PC-3 (cell line): ENCODE measurements at regions not wholly inside any gene's neighbourhood (a gene's known extent, or its start where the extent isn't known, plus 50 kb on each side); places are given as distances from the start of the nearest gene placed in this dataset.

Experiments
- ATAC-seq: fragments of 200-7000 bp; cut with Tn5 transposase; 2 replicates; pipeline ENCODE4 v1.9.1; 2020; ENCODE audit warnings: mild to moderate bottlenecking, moderate library complexity
- BruUV-seq: library from RNA; stranded (reverse); fragments of 400-500 nt; replicated peaks from 2 replicates; lab custom pipeline; 2021; lab: Mats Ljungman, UMichigan
- CTCF ChIA-PET: fragments of 300-600 bp; sonication (Branson Sonifier 250); formaldehyde crosslinking; loops from one replicate; lab custom pipeline; 2022; ENCODE audit warnings: antibody characterized with exemption; lab: Charles Lee
- POLR2A ChIA-PET: fragments of 300-600 bp; sonication (Branson Sonifier 250); formaldehyde crosslinking; loops from one replicate; lab custom pipeline; 2022; ENCODE audit warnings: antibody characterized with exemption; ENCODE audit not compliant: unreplicated experiment; lab: Charles Lee
- DNase-seq: peaks from one replicate; pipeline ENCODE4 v3.0.0-alpha.2; 2015
- H2AFZ ChIP-seq: fragments of 300-600 bp; sonication (generic); 2 replicates; pipeline ENCODE4 v1.6.0; 2016; ENCODE audit warnings: antibody characterized with exemption, low read length
- H3F3A ChIP-seq: fragments of 300-600 bp; sonication (generic); one replicate; pipeline ENCODE4 v1.6.0; 2017; ENCODE audit warnings: antibody characterized with exemption, low read length, control low read depth, mild to moderate bottlenecking; ENCODE audit not compliant: unreplicated experiment
- H3K27ac ChIP-seq: fragments of 300-600 bp; sonication (generic); 2 replicates; pipeline ENCODE4 v1.5.1; 2016; ENCODE audit warnings: mild to moderate bottlenecking, low read length
- H3K27me3 ChIP-seq: fragments of 300-600 bp; sonication (generic); 2 replicates; pipeline ENCODE4 v1.6.1; 2016; ENCODE audit warnings: low read length, mixed read lengths
- H3K36me3 ChIP-seq: fragments of 300-600 bp; sonication (generic); 2 replicates; pipeline ENCODE4 v1.6.1; 2016; ENCODE audit warnings: low read depth, mixed run types, low read length, mixed read lengths
- H3K4me1 ChIP-seq: fragments of 300-600 bp; sonication (generic); 2 replicates; pipeline ENCODE4 v1.5.1; 2016; ENCODE audit warnings: low read length; ENCODE audit not compliant: insufficient read depth
- H3K4me2 ChIP-seq: fragments of 300-600 bp; sonication (generic); 2 replicates; pipeline ENCODE4 v1.6.0; 2016; ENCODE audit warnings: low read length
- H3K4me3 ChIP-seq: fragments of 300-600 bp; sonication (generic); 2 replicates; pipeline ENCODE4 v1.5.1; 2016; ENCODE audit warnings: mild to moderate bottlenecking, low read length, mixed read lengths
- H3K79me2 ChIP-seq: fragments of 300-600 bp; sonication (generic); 2 replicates; pipeline ENCODE4 v1.6.1; 2017; ENCODE audit warnings: low read length, mixed read lengths
- H3K9ac ChIP-seq: fragments of 300-600 bp; sonication (generic); 2 replicates; pipeline ENCODE4 v1.6.0; 2016; ENCODE audit warnings: mild to moderate bottlenecking, low read length
- H3K9me2 ChIP-seq: fragments of 300-600 bp; sonication (generic); replicated peaks from 2 replicates; pipeline ENCODE4 v1.6.1; 2016; ENCODE audit warnings: mixed run types, low read length, mixed read lengths
- H3K9me3 ChIP-seq: fragments of 300-600 bp; sonication (generic); 2 replicates; pipeline ENCODE4 v1.6.1; 2016; ENCODE audit warnings: low read length, mixed read lengths
- H4K20me1 ChIP-seq: fragments of 300-600 bp; sonication (generic); 2 replicates; pipeline ENCODE4 v1.6.1; 2016; ENCODE audit warnings: low read length, mixed read lengths
- EZH2 ChIP-seq: fragments of 300-600 bp; sonication (generic); IDR thresholded peaks from one replicate; pipeline ENCODE4 v1.6.1; 2017; ENCODE audit warnings: antibody characterized with exemption, mild to moderate bottlenecking, low read length; ENCODE audit not compliant: unreplicated experiment
- EZH2phosphoT487 ChIP-seq: fragments of 300-600 bp; sonication (generic); IDR thresholded peaks from 2 replicates; pipeline ENCODE4 v1.6.1; 2018; ENCODE audit warnings: mild to moderate bottlenecking, antibody characterized with exemption, low read length, borderline replicate concordance
- intact Hi-C: fragments of 100-400 bp; cut with micrococcal nuclease; formaldehyde crosslinking; loops from 2 replicates; pipeline ENCODE4 v1.9.0; 2023
- TF ChIP-seq, protein P1 (sequence below): fragments of 300-600 bp; sonication (generic); conservative IDR thresholded peaks from 2 replicates; pipeline ENCODE4 v1.5.1; 2017; ENCODE audit warnings: antibody characterized with exemption, low read depth, mild to moderate bottlenecking, low read length

DNA sequence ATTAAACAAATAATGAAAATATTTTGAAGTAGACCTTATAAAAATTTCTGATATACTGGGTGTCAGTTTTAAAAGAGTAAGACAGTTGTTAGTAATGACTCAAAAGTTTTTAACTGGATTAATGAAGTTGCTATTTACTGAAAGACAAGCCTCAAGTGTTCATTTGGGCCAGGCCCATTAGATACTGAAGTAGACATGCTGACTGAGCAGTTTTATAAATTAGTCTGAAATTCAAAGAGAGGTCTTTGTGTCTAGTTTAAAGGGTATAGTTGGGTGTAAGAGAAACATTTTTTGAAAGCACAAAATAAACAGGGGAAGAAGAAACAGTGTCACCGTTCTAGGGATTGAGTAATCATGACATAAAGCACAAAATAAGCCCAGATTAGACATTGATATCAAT, 1577.2 kb downstream of the AMY1C start:
- intact Hi-C loops, result no loop called here
- H2AFZ ChIP-seq, result no peak overlapping the region
- H4K20me1 ChIP-seq, result no peaks in the 10 kb centered on the region
- ATAC-seq (no peak), DNase-seq (no peak)
- ChIA-PET CTCF (no interaction called here), POLR2A (no interaction called here)
- H3K27me3 ChIP-seq, result no peaks in the 10 kb centered on the region
- TF ChIP-seq EZH2 (no peak), EZH2phosphoT487 (no peak)
- H3K36me3 ChIP-seq, result no peaks in the 10 kb centered on the region
- H3K79me2 ChIP-seq, result no peaks in the 10 kb centered on the region
- no peaks in the 10 kb centered on the region for H3F3A ChIP-seq
- no TSS peak for BruUV-seq
- no peak overlapping the region for H3K27ac ChIP-seq
- no peak overlapping the region for H3K4me2 ChIP-seq
- H3K9me2 ChIP-seq, result no peaks in the 10 kb centered on the region
- no peak overlapping the region for H3K9ac ChIP-seq
- no peaks in the 10 kb centered on the region for H3K4me1 ChIP-seq
- no peaks in the 10 kb centered on the region for H3K9me3 ChIP-seq
- H3K4me3 ChIP-seq, result no peak overlapping the region

DNA sequence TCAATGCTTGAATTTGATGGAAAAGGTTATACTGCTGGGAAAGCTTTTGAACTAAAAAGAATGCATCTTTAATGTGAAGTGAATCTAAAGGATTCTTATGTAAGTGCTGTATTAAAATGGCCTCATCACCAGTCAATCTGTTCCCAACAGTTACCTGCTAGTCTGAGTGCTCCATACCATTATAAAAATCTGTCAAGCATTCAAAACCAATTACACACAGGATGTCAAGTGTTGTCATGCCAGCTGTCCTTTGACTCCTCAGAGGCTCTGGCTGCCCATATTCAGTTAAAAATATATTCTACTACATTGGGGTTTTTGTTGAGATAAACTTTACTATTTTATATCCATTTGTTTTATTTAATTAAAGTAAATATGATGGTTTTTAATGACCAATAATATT, 1587.7 kb downstream of the AMY1C start:
- Histone ChIP-seq H4K20me1 (no peaks in the 10 kb centered on the region), H3K27me3 (no peaks in the 10 kb centered on the region), H3K9ac (no peak overlapping the region), H3K4me2 (no peak overlapping the region), H3K4me3 (no peak overlapping the region), H3K9me2 (no peaks in the 10 kb centered on the region), H3K27ac (no peak overlapping the region), H3K36me3 (no peaks in the 10 kb centered on the region), H2AFZ (no peak overlapping the region), H3K4me1 (no peaks in the 10 kb centered on the region), H3K79me2 (no peaks in the 10 kb centered on the region), H3F3A (no peaks in the 10 kb centered on the region), H3K9me3 (no peaks in the 10 kb centered on the region)
- no TSS peak for BruUV-seq
- intact Hi-C loops, result no loop called here
- ATAC-seq (no peak), DNase-seq (no peak)
- POLR2A ChIA-PET, result no interaction called here
- TF ChIP-seq, protein P1, sequence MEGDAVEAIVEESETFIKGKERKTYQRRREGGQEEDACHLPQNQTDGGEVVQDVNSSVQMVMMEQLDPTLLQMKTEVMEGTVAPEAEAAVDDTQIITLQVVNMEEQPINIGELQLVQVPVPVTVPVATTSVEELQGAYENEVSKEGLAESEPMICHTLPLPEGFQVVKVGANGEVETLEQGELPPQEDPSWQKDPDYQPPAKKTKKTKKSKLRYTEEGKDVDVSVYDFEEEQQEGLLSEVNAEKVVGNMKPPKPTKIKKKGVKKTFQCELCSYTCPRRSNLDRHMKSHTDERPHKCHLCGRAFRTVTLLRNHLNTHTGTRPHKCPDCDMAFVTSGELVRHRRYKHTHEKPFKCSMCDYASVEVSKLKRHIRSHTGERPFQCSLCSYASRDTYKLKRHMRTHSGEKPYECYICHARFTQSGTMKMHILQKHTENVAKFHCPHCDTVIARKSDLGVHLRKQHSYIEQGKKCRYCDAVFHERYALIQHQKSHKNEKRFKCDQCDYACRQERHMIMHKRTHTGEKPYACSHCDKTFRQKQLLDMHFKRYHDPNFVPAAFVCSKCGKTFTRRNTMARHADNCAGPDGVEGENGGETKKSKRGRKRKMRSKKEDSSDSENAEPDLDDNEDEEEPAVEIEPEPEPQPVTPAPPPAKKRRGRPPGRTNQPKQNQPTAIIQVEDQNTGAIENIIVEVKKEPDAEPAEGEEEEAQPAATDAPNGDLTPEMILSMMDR, result no peak
- TF ChIP-seq EZH2, result no peak
- TF ChIP-seq EZH2phosphoT487, result no peak
- CTCF ChIA-PET, result no interaction called here

DNA sequence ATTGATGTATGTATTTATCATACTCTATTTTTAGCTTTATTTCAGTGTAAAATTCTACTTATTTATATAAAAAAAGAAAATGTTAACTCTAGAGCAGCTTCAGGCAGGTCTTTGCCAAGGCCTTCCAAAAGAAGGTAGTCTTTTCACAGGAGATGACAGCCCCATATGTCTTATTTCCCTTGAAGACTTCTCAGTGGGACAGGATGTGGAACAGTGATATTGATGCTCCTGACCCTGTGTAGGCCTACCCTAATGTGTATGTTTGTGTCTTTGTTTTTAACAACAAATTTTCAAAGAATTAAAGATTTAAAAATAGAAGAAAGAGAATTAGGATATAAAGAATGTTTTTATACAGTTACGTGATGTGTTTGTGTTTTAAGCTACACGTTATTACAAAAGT, 1593.6 kb downstream of the AMY1C start:
- Histone ChIP-seq H3K9me2 (no peaks in the 10 kb centered on the region), H3K27me3 (no peaks in the 10 kb centered on the region), H3K4me2 (no peak overlapping the region), H3F3A (no peaks in the 10 kb centered on the region), H2AFZ (no peak overlapping the region), H3K4me3 (no peak overlapping the region), H3K36me3 (no peaks in the 10 kb centered on the region), H3K4me1 (no peaks in the 10 kb centered on the region), H3K9ac (no peak overlapping the region), H3K79me2 (no peaks in the 10 kb centered on the region), H4K20me1 (no peaks in the 10 kb centered on the region), H3K27ac (no peak overlapping the region), H3K9me3 (no peaks in the 10 kb centered on the region)
- TF ChIP-seq EZH2, result no peak
- TF ChIP-seq EZH2phosphoT487, result no peak
- TF ChIP-seq, protein P1, result no peak
- ATAC-seq (no peak), DNase-seq (no peak)
- no TSS peak for BruUV-seq
- ChIA-PET CTCF (no interaction called here), POLR2A (no interaction called here)
- intact Hi-C loops, result no loop called here
